WI38 (cell line): ENCODE measurements at regions not wholly inside any gene's neighbourhood (a gene's known extent, or its start where the extent isn't known, plus 50 kb on each side); places are given as distances from the start of the nearest gene placed in this dataset.

Source experiments
- H3K4me3 ChIP-seq: 2 replicates; pipeline ENCODE4 v1.5.1; 2011; ENCODE audit warnings: low read depth, mild to moderate bottlenecking, control low read depth, low read length
- TF ChIP-seq, protein P1 (sequence below): IDR thresholded peaks from 2 replicates; pipeline ENCODE4 v1.5.1; 2012; ENCODE audit warnings: low read depth, mild to moderate bottlenecking, control low read depth, low read length

DNA sequence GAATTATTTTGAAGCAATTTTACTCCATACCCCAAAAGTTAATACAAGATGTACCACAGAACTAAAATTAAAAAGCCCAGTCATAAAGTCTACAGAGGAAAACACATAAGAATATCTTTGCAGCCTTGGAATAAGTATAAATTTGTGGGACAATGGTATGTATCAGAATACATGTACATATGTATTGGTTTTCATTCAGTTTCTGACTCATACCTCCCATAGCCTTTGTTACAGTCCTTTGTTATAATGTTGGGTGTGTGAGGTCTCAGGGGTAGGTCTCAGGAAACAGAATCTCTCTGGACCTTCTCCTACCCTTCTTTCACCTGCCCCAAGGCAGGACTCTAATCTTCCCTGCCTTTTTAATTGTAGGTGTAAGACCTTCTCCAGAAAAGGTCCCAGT is 1370.7 kb upstream of the CDH2 start:
- TF ChIP-seq, protein P1, sequence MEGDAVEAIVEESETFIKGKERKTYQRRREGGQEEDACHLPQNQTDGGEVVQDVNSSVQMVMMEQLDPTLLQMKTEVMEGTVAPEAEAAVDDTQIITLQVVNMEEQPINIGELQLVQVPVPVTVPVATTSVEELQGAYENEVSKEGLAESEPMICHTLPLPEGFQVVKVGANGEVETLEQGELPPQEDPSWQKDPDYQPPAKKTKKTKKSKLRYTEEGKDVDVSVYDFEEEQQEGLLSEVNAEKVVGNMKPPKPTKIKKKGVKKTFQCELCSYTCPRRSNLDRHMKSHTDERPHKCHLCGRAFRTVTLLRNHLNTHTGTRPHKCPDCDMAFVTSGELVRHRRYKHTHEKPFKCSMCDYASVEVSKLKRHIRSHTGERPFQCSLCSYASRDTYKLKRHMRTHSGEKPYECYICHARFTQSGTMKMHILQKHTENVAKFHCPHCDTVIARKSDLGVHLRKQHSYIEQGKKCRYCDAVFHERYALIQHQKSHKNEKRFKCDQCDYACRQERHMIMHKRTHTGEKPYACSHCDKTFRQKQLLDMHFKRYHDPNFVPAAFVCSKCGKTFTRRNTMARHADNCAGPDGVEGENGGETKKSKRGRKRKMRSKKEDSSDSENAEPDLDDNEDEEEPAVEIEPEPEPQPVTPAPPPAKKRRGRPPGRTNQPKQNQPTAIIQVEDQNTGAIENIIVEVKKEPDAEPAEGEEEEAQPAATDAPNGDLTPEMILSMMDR, result no peak
- H3K4me3 ChIP-seq, result no peak overlapping the region

GRCh38 chr18:29540548-29540947 is 1363.6 kb upstream of the CDH2 start:
- TF ChIP-seq, protein P1, result no peak
- no peak overlapping the region for H3K4me3 ChIP-seq

DNA sequence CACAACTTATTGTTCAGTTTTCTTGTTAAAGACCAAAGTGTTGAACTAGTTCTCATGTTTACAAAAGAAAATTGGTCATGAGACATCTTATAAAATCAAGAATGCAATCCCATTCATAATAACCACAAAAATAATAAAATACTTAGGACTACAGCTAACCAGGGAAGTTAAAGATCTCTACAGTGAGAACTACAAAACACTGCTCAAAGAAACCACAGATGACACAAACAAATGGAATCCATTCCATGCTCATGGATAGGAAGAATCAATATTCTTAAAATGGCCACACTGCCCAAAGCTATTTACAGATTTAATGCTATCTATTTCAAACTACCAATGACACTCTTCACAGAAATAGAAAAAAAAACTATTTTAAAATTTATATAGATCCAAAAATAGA is 1354.8 kb upstream of the CDH2 start:
- TF ChIP-seq, protein P1, result no peak
- no peak overlapping the region for H3K4me3 ChIP-seq

DNA sequence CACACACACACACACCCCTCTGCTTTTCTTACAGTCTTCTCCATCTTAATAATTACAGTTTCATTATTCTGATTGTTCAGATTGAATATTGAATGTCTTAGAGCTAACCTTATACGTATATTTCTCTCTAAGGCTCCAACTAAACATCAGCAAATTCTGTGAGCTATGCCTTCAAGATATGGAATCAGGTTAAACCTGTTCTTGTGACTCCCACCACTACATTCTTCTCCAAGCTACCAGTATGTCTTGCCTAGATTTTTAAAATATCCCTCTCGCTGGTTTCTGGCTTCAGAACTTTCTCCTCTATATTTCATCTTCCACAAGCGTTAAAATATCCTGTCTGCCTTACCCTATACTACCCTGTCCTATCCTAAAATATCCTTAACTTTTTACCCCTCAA is 1346.4 kb upstream of the CDH2 start:
- TF ChIP-seq, protein P1, result no peak
- H3K4me3 ChIP-seq, result no peak overlapping the region

DNA sequence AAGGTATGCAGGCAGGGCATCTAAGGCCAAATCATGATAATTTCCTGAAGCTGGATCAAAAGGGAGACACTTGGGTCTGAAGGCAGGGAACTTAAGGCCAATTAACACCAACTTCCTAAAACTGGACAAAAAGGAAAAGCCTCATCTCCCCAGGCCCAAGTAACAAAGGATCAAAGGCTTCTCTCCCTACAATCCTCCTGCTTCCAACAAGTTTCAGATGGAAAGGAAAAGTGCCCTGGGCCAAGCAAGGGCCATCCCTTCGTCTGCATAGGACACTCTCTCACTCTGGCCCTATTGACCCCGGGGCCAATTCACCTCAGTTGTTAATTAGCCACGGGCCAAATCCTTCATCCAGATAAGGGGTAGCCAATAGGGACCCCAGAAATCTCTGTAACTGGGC is 1335.8 kb upstream of the CDH2 start:
- TF ChIP-seq, protein P1, result no peak
- H3K4me3 ChIP-seq, result no peak overlapping the region

DNA sequence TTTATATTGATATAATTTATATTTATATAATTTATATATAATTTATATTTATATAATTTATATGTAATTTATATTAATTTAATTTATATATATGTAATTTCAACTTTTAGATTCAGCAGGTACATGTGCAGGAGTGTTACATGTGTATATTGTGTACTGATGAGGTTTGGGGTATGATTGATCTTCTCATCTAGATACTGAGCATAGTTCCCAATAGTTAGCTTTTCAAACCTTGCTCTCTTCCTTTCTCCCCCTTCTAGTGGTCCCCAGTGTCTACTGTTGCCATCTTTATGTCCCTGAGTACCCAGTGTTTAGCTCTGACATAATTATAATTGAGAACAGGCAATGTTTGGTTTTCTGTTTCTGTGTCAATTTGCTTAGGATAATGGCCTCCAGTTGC is 1335.3 kb upstream of the CDH2 start:
- no peak overlapping the region for H3K4me3 ChIP-seq
- TF ChIP-seq, protein P1, result no peak

DNA sequence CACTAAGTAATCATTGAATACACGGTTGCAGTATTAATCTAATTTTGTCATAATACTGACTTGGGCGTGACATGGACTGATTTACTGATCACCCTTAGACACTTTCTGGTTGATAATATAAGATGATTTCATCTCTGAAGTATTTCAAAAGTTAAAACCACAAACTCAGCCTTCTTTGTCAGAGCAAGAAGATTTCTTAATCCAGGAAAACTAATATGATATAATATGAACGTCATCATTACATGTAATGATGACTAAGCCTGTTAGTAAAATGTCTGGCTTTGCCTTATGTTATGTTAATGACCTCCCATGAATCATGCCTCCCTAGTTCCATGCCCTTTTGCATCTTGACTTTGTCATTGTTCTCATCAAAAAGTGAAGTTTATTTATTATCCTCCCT is 1325.0 kb upstream of the CDH2 start:
- H3K4me3 ChIP-seq, result no peak overlapping the region
- TF ChIP-seq, protein P1, result no peak
